ENCODE measurements at regions not wholly inside any gene's neighbourhood (a gene's known extent, or its start where the extent isn't known, plus 50 kb on each side); places are given as distances from the start of the nearest gene placed in this dataset.

DNA sequence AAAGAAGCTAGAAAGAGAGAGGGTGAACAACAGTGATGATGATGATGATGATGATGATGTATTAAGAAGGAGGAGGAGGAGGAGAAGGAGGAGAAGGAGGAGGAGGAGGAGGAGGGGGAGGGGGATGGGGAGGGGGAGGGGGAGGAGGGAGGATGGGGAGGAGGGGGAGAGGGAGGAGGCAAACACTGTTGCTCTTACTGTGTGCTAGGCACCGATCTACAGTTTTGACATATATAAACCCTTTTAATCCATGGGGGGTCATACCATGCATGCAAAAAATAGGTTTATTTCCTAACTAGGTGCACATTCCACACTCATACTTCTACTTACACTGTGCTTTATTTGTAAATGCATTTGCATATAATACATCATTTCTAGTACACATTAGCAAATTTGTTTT is 482.8 kb upstream of the FAM241A start:
- TF ChIP-seq MXI1 (conservative IDR thresholded peaks at IDR 0.05; ENCODE audit: poor library complexity, severe bottlenecking): no peak
- TF ChIP-seq POLR2AphosphoS5 (IDR thresholded peaks at IDR 0.05): no peak
- no peak for TF ChIP-seq RAD21 (conservative IDR thresholded peaks at IDR 0.05)
